Activated CD4-positive, alpha-beta memory T cell treated with anti-CD3 and anti-CD28 coated beads for 36 hours (primary cell): ENCODE measurements at regions not wholly inside any gene's neighbourhood (a gene's known extent, or its start where the extent isn't known, plus 50 kb on each side); places are given as distances from the start of the nearest gene placed in this dataset.

Experiments
- CTCF ChIA-PET: fragments of 350-600 bp; sonication (Branson Sonifier 250); formaldehyde crosslinking; loops from one replicate; lab custom pipeline; 2021; ENCODE audit warnings: antibody characterized with exemption, inconsistent platforms; lab: Charles Lee
- POLR2A ChIA-PET: fragments of 350-600 bp; sonication (Branson Sonifier 250); formaldehyde crosslinking; loops from one replicate; lab custom pipeline; 2021; ENCODE audit warnings: antibody characterized with exemption; lab: Charles Lee
- DNase-seq: peaks from one replicate; pipeline ENCODE4 v3.0.0-alpha.2; 2020
- H3K27ac Mint-ChIP-seq: one replicate; pipeline ENCODE4 v1.8.0; 2021; ENCODE audit warnings: mixed read lengths
- H3K27me3 Mint-ChIP-seq: one replicate; pipeline ENCODE4 v1.8.0; 2021; ENCODE audit warnings: mixed read lengths
- H3K36me3 Mint-ChIP-seq: one replicate; pipeline ENCODE4 v1.8.0; 2021; ENCODE audit warnings: mixed read lengths
- H3K4me1 Mint-ChIP-seq: one replicate; pipeline ENCODE4 v1.8.0; 2021; ENCODE audit warnings: low read depth, mixed read lengths
- H3K4me3 Mint-ChIP-seq: one replicate; pipeline ENCODE4 v1.8.0; 2021; ENCODE audit warnings: mild to moderate bottlenecking, mixed read lengths
- H3K9me3 Mint-ChIP-seq: one replicate; pipeline ENCODE4 v1.8.0; 2021; ENCODE audit warnings: mixed read lengths
- intact Hi-C: fragments of 100-400 bp; cut with micrococcal nuclease; formaldehyde crosslinking; loops from one replicate; pipeline ENCODE4 v1.15.1; 2023

DNA sequence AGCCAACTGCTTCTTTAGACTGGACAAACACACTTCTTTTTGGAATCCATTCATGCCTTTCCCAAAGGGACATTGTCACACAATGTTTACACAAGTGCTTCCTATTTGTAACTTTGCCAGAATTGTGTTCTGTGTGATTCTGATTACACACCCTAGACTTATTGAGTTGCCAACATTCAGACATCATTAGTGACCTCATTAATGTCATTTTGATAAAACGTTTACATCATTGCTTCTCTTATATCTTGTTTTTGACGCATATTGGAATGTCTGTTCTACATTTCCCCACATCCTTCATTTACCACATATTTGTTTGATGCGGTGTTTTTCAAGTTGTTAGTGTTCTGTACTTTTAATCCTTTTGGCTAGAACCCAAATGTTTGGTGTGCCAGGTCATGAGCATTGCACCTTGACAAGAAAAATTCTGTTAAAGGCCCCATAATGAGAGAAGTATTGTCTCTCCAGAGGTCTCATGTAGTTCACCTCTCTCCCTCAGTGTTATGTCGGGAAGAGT, 305.5 kb downstream of the AEBP2 start:
- Mint-ChIP-seq H3K4me3 (no peak overlapping the region), H3K27ac (no peak overlapping the region)

DNA sequence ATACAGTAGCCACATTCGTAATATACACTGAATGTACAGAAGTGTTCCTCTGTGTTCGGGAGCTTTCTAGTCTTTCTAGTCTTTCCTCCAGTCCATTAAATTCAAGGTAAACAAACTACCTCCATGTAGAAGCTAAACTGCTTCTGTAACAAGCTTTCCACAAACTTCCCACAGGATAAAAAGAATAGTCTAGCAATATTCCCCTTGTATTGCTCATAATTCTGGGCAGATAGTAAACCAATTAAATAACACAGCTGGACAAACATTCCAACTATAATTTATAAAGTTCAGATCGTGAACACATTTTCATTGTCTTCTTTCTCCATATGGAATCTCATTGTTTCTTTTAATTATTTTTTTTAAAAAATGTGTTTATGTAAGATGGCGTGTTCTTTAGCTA, 307.2 kb downstream of the AEBP2 start:
- Mint-ChIP-seq H3K36me3 (no peaks in the 10 kb centered on the region), H3K27ac (no peak overlapping the region), H3K9me3 (peaks cover 6% of the 10 kb centered on the region), H3K27me3 (no peaks in the 10 kb centered on the region), H3K4me1 (no peaks in the 10 kb centered on the region), H3K4me3 (no peak overlapping the region)
- POLR2A ChIA-PET: no interaction called here
- CTCF ChIA-PET: interaction anchor here (0.6 kb wide), 1 partner anchor 300 kb away, joined by 4 read pairs; no protein-coding TSS in a partner anchor
- intact Hi-C loops: no loop called here
- no peak for DNase-seq

More for the DNA sequence above, 305.5 kb downstream of the AEBP2 start:
- peaks cover 1% of the 10 kb centered on the region for H3K27me3 Mint-ChIP-seq
- peaks cover 6% of the 10 kb centered on the region for H3K9me3 Mint-ChIP-seq
- no peaks in the 10 kb centered on the region for H3K4me1 Mint-ChIP-seq
- ChIA-PET POLR2A (no interaction called here), CTCF (no interaction called here)
- no peaks in the 10 kb centered on the region for H3K36me3 Mint-ChIP-seq
- no peak for DNase-seq
- intact Hi-C loops: loop anchor here (5.0 kb wide), 1 partner anchor 88 kb away; no protein-coding TSS in a partner anchor

DNA sequence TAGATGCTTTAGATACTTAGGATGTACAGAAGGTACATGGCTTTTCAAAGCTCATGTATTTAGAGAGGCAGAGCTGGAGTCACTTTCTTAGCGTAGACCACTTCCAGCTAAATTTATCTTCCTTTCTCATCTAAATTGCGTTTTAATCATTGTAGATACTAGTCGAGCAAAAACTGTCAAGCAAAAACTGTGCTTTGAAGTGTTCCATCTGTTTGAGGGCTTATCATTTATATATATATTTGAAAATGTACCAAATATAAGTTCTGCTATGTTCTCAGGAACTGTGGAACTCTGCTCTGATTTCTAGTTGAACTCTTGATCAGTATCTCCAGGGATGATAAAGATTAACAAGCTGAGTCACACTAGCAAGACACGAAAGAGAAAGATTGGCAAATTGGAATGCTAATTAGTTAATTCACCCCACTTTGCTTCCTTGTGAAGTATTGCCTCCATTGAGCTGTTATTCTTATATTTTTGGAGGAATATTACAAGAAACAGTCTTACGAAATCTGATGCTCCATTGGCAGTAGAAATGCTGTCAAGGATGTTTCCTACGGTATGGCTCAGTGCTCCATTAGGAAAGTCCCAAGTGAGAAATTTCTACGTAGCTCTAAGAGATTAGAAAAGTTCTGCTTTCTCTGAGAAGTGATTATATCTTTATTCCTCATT, 310.7 kb downstream of the AEBP2 start:
- Mint-ChIP-seq H3K27ac (no peak overlapping the region), H3K4me3 (no peak overlapping the region), H3K4me1 (no peaks in the 10 kb centered on the region), H3K36me3 (no peaks in the 10 kb centered on the region), H3K9me3 (peaks cover 24% of the 10 kb centered on the region), H3K27me3 (no peaks in the 10 kb centered on the region)
- no peak for DNase-seq
- intact Hi-C loops: no loop called here
- ChIA-PET POLR2A (no interaction called here), CTCF (interaction anchor here (0.9 kb wide), 1 partner anchor 11 kb away, joined by 3 read pairs; no protein-coding TSS in a partner anchor)

DNA sequence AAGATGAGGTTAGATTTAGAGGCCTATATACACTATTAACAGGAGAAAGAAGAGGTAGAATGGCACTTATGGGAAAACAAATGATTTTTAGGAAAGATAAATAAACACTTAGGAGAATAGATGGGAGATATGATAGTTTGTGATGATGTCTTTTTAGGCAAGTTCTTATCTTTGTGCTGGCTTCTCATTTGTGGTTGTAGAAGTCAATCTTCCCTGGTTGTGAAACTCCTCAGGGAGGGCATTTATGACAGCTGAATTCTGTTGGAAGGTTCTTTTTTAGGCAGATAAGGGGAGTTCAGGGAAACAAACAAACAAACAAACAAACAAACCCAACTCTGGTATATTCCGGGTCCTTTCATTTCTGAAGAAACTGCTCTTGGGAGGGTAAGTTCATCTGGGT, 311.8 kb downstream of the AEBP2 start:
- ChIA-PET POLR2A (no interaction called here), CTCF (no interaction called here)
- Mint-ChIP-seq H3K36me3 (no peaks in the 10 kb centered on the region), H3K4me3 (no peak overlapping the region), H3K4me1 (no peaks in the 10 kb centered on the region), H3K27me3 (peaks cover under 1% of the 10 kb centered on the region), H3K9me3 (peaks cover 24% of the 10 kb centered on the region), H3K27ac (no peak overlapping the region)
- intact Hi-C loops: no loop called here
- no peak for DNase-seq

DNA sequence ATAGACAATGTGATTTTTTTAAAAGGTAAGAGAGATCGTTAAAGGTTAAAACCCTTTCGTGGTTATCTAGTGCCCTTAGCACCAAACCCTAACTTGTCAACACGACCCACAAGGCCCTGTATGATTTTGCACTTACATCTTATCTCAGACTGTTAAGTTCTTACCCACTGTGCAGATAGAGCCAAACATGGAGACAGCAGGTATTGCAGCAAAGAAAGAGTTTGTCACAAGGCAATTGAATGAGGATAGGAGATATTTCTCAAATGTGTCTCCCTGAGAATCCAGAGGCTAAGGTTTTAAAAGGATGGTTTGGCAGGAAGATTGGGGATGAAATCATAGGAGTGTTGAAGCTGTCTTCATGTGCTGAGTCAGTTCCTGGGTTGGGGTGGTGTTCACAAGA, 313.4 kb downstream of the AEBP2 start:
- no peak for DNase-seq
- Mint-ChIP-seq H3K4me1 (no peaks in the 10 kb centered on the region), H3K36me3 (no peaks in the 10 kb centered on the region), H3K27me3 (peaks cover 1% of the 10 kb centered on the region), H3K27ac (no peak overlapping the region), H3K9me3 (peaks cover 24% of the 10 kb centered on the region), H3K4me3 (no peak overlapping the region)
- ChIA-PET POLR2A (no interaction called here), CTCF (no interaction called here)
- intact Hi-C loops: no loop called here

DNA sequence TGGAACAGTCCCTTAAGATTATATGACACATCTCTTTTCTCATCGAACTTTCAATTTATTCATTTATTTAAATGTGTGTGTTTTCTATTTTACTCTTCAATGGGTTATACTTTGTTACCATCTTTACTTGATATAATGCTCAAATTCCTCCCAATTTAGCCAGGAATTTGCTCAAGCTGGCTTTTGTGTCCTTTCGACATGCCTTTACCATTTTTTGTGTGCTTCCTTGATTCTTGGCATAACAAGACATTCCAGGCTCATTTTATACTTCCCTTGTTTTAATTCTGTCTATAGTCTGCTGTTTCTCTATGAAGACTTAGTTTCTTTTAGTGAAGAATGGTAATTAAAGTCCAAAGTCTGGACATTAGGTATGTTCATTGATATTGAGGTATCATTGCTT, 315.8 kb downstream of the AEBP2 start:
- peaks cover 11% of the 10 kb centered on the region for H3K4me1 Mint-ChIP-seq
- CTCF ChIA-PET: interaction anchor here (0.5 kb wide), 1 partner anchor 13 kb away, joined by 3 read pairs; no protein-coding TSS in a partner anchor
- no peaks in the 10 kb centered on the region for H3K36me3 Mint-ChIP-seq
- no peak overlapping the region for H3K4me3 Mint-ChIP-seq
- intact Hi-C loops: no loop called here
- peaks cover 18% of the 10 kb centered on the region for H3K9me3 Mint-ChIP-seq
- DNase-seq: no peak
- no peak overlapping the region for H3K27ac Mint-ChIP-seq
- peaks cover 1% of the 10 kb centered on the region for H3K27me3 Mint-ChIP-seq
- POLR2A ChIA-PET: no interaction called here

DNA sequence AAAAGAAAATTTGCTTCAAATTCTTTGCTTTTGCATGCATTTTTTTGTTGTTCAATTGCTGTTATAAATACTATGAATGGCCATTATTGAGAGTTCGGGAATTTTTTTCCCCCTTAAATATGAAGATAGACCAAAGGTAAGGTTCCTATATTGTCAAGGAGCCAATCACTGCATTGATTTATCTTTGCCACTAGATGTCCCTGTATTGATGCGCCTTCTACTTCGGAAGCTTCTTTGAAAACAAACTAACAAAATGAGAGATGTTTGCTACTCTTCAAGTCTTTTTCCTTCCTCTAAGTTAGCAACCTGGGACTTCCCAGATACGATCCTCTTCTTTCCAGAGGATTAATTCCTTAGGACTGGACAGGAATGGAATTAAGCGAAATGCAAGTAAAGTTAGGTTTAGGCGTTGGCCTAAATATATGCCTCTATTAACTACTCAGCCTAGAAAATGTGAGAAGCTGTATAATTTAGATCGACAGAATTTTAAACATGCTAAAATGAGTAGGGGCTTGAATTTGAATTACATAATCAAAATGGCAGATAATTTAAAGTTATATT, 318.1 kb downstream of the AEBP2 start:
- Mint-ChIP-seq H3K27me3 (peaks cover 4% of the 10 kb centered on the region), H3K4me1 (peaks cover 15% of the 10 kb centered on the region), H3K9me3 (peaks cover 18% of the 10 kb centered on the region), H3K4me3 (no peak overlapping the region), H3K36me3 (no peaks in the 10 kb centered on the region), H3K27ac (no peak overlapping the region)
- no peak for DNase-seq
- intact Hi-C loops: loop anchor here (1.0 to 2.0 kb wide), 3 partner anchors 41 to 137 kb away; no protein-coding TSS in a partner anchor
- POLR2A ChIA-PET: no interaction called here
- CTCF ChIA-PET: interaction anchor here (0.6 to 2.5 kb wide), 9 partner anchors 9 to 345 kb away, joined by 3 to 11 read pairs (median 3); no protein-coding TSS in a partner anchor

DNA sequence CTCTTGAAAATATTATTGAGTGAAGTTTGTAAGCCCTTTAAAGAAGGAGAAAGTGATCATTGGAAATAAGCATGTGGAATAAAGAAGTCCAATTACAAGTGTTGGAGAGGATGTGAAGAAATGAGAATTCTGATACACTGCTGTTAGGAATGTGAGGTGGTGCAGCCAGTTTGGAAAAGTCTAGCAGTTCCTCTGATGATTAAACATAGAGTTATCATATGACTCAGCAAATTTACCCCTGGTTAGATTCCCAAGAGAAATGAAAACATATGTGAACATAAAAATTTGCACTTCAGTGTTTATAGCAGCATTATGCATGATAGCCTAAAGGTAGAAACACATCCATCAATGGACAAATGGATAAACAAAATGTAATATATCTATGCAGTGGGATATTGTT, 319.9 kb downstream of the AEBP2 start:
- H3K36me3 Mint-ChIP-seq: no peaks in the 10 kb centered on the region
- H3K4me1 Mint-ChIP-seq: peaks cover 15% of the 10 kb centered on the region
- peaks cover 4% of the 10 kb centered on the region for H3K27me3 Mint-ChIP-seq
- DNase-seq: no peak
- H3K9me3 Mint-ChIP-seq: peaks cover under 1% of the 10 kb centered on the region
- no peak overlapping the region for H3K27ac Mint-ChIP-seq
- ChIA-PET CTCF (interaction anchor here (2.5 kb wide), 1 partner anchor 75 kb away, joined by 10 read pairs; no protein-coding TSS in a partner anchor), POLR2A (no interaction called here)
- no peak overlapping the region for H3K4me3 Mint-ChIP-seq
- intact Hi-C loops: no loop called here

DNA sequence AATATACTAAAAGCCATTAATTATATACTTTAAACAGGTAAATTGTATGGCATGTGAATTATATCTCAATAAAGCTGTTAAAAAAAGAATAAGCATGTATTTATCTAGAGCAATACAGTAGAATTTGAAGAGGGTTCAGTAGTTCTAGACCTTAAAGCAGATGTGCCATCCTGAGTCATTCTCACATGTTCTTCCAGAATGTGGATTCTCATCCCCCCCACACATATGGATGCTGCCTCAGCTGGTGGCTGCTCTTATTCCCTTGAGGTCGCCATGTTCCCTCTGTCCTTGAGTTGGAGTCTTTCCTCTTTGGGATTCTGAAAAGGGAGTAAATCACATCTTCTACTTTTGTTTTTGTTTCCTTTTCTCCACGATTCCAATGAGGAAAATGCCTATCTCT, 321.3 kb downstream of the AEBP2 start:
- peaks cover 4% of the 10 kb centered on the region for H3K27me3 Mint-ChIP-seq
- DNase-seq: no peak
- peaks cover 15% of the 10 kb centered on the region for H3K4me1 Mint-ChIP-seq
- POLR2A ChIA-PET: no interaction called here
- H3K36me3 Mint-ChIP-seq: no peaks in the 10 kb centered on the region
- CTCF ChIA-PET: interaction anchor here (1.0 kb wide), 1 partner anchor 74 kb away, joined by 3 read pairs; no protein-coding TSS in a partner anchor
- H3K27ac Mint-ChIP-seq: no peak overlapping the region
- intact Hi-C loops: no loop called here
- H3K9me3 Mint-ChIP-seq: no peaks in the 10 kb centered on the region
- H3K4me3 Mint-ChIP-seq: no peak overlapping the region

DNA sequence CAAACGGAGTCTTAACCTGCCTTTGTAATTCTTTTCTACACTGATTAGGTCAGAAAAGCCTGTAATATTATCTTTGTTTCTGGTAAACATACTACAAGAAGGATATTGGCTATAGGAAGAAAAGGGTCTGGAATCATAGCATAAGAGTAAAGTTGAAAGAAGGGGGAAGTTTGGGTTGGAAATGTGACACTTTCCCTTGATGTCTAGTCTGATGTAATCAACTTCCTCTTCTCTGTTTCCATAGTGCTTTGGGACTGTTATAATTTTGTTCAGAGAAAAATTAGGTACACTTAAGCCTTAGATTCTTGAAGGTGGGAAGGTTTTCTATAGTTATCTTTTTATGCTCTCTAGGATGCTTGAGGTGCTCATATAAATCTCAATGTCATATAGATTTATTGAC, 322.2 kb downstream of the AEBP2 start:
- ChIA-PET CTCF (no interaction called here), POLR2A (no interaction called here)
- peaks cover 3% of the 10 kb centered on the region for H3K27me3 Mint-ChIP-seq
- no peak overlapping the region for H3K4me3 Mint-ChIP-seq
- H3K9me3 Mint-ChIP-seq: no peaks in the 10 kb centered on the region
- H3K4me1 Mint-ChIP-seq: peaks cover 15% of the 10 kb centered on the region
- intact Hi-C loops: no loop called here
- DNase-seq: no peak
- H3K27ac Mint-ChIP-seq: no peak overlapping the region
- no peaks in the 10 kb centered on the region for H3K36me3 Mint-ChIP-seq

DNA sequence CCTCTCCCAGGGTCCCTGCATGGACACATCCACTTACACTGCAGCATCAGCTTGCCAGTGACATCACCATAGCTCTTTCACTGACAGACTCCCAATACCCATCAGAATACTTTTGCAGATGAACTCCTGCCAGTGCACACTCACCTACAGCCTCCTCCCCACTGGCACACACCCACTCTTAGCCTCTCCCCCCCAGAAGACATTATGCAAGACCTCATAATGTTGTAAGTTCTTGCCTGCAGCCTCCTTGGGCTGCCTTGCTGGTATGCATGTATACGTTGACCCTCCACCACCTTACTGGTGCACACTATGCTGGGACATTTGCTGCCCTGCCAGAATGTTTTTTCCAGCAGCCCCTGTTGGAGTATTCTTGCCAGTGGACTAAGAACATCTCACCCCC, 324.2 kb downstream of the AEBP2 start:
- intact Hi-C loops: no loop called here
- Mint-ChIP-seq H3K4me1 (peaks cover 11% of the 10 kb centered on the region), H3K27me3 (peaks cover 3% of the 10 kb centered on the region), H3K27ac (no peak overlapping the region), H3K36me3 (no peaks in the 10 kb centered on the region), H3K4me3 (no peak overlapping the region), H3K9me3 (no peaks in the 10 kb centered on the region)
- POLR2A ChIA-PET: no interaction called here
- DNase-seq: no peak
- CTCF ChIA-PET: no interaction called here

DNA sequence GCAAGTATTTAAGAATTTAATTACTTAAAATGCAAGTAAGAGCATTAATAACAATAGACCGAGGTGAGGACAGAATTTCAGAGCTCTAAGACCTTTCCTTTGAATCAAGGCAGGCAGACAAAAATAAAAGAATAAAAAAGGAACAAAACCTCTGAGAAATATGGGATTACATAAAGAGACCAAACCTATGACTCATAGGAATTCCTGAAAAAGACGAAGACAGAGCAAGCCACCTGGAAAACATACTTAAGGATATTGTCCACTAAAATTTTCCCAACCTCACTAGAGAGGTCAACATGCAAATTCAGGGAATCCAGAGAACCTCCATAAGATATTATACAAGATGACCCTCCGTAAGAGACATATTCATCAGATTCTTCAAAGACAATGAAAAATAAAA, 325.1 kb downstream of the AEBP2 start:
- ChIA-PET CTCF (no interaction called here), POLR2A (no interaction called here)
- Mint-ChIP-seq H3K9me3 (no peaks in the 10 kb centered on the region), H3K36me3 (no peaks in the 10 kb centered on the region), H3K4me1 (peaks cover 5% of the 10 kb centered on the region), H3K4me3 (no peak overlapping the region), H3K27ac (no peak overlapping the region), H3K27me3 (peaks cover 3% of the 10 kb centered on the region)
- intact Hi-C loops: no loop called here
- DNase-seq: no peak
